Neuronal stem cell (in vitro differentiated cells): ENCODE measurements at regions not wholly inside any gene's neighbourhood (a gene's known extent, or its start where the extent isn't known, plus 50 kb on each side); places are given as distances from the start of the nearest gene placed in this dataset.

Source experiments
- DNase-seq: peaks from one replicate; pipeline ENCODE4 v3.0.0-alpha.2; 2013; ENCODE audit warnings: low spot score
- H2AFZ ChIP-seq: one replicate; pipeline ENCODE4 v1.6.1; 2013; ENCODE audit warnings: mild to moderate bottlenecking, low read length, inconsistent platforms
- H2AK5ac ChIP-seq: 2 replicates; pipeline ENCODE4 v1.6.1; 2013; ENCODE audit warnings: low read depth, mild to moderate bottlenecking, inconsistent platforms, low read length, moderate library complexity, mixed read lengths
- H2BK120ac ChIP-seq: 2 replicates; pipeline ENCODE4 v1.6.1; 2013; ENCODE audit warnings: low read depth, mild to moderate bottlenecking, inconsistent platforms, low read length, moderate library complexity, mixed read lengths
- H2BK12ac ChIP-seq: one replicate; pipeline ENCODE4 v1.6.1; 2013; ENCODE audit warnings: low read length, inconsistent platforms
- H2BK15ac ChIP-seq: 2 replicates; pipeline ENCODE4 v1.6.1; 2013; ENCODE audit warnings: mild to moderate bottlenecking, low read length, inconsistent platforms, mixed read lengths
- H2BK5ac ChIP-seq: one replicate; pipeline ENCODE4 v1.6.1; 2013; ENCODE audit warnings: inconsistent platforms, mild to moderate bottlenecking, low read length, moderate library complexity
- H3K14ac ChIP-seq: one replicate; pipeline ENCODE4 v1.6.1; 2013; ENCODE audit warnings: low read length, inconsistent platforms
- H3K18ac ChIP-seq: 2 replicates; pipeline ENCODE4 v1.6.1; 2013; ENCODE audit warnings: low read length, inconsistent platforms
- H3K23ac ChIP-seq: 2 replicates; pipeline ENCODE4 v1.6.1; 2013; ENCODE audit warnings: low read depth, mild to moderate bottlenecking, mixed read lengths, low read length, inconsistent platforms; ENCODE audit not compliant: poor library complexity
- H3K27ac ChIP-seq: replicated peaks from 3 replicates; pipeline ENCODE4 v1.5.1; 2013; ENCODE audit warnings: low read length, inconsistent platforms
- H3K27me3 ChIP-seq, 3 experiments: 2 replicates each; pipeline ENCODE4 v1.6.1; 2013; ENCODE audit warnings: low read length in 3 of 3, mild to moderate bottlenecking in 2 of 3, inconsistent platforms in 1 of 3, low read depth in 1 of 3, mixed read lengths in 1 of 3, moderate library complexity in 1 of 3; ENCODE audit not compliant: control insufficient read depth in 3 of 3, insufficient read depth in 3 of 3
- H3K36me3 ChIP-seq, 2 donors: replicated peaks in 1 of 2; 2 replicates each; pipeline ENCODE4 v1.6.1; 2013; ENCODE audit warnings: low read length in 2 of 2; ENCODE audit not compliant: control insufficient read depth in 2 of 2, insufficient read depth in 2 of 2
- H3K4ac ChIP-seq: 2 replicates; pipeline ENCODE4 v1.6.1; 2013; ENCODE audit warnings: inconsistent platforms, mild to moderate bottlenecking, low read length, moderate library complexity
- H3K4me1 ChIP-seq, 2 donors: 1 replicate in 1 of 2; 2 replicates in 1 of 2; pipeline ENCODE4 v1.6.1; 2013; ENCODE audit warnings: low read length in 2 of 2, low read depth in 1 of 2; ENCODE audit not compliant: control insufficient read depth in 2 of 2, insufficient read depth in 1 of 2
- H3K4me2 ChIP-seq: one replicate; pipeline ENCODE4 v1.6.1; 2013; ENCODE audit warnings: mild to moderate bottlenecking, low read length, inconsistent platforms; ENCODE audit not compliant: insufficient read depth, poor library complexity, severe bottlenecking
- H3K4me3 ChIP-seq, 2 donors: 2 replicates each; pipeline ENCODE4 v1.5.1; 2013; ENCODE audit warnings: low read length in 2 of 2, mild to moderate bottlenecking in 2 of 2, inconsistent platforms in 1 of 2, moderate library complexity in 1 of 2
- H3K79me1 ChIP-seq: one replicate; pipeline ENCODE4 v1.6.1; 2013; ENCODE audit warnings: low read depth, mild to moderate bottlenecking, inconsistent platforms, low read length, moderate library complexity
- H3K9ac ChIP-seq: one replicate; pipeline ENCODE4 v1.6.1; 2013; ENCODE audit warnings: mild to moderate bottlenecking, low read depth, low read length, inconsistent platforms; ENCODE audit not compliant: poor library complexity
- H3K9me3 ChIP-seq, 2 donors: replicated peaks in 1 of 2; 2 replicates each; pipeline versions ENCODE3 to v1.6.1; 2013; ENCODE audit warnings: low read length in 2 of 2, mild to moderate bottlenecking in 2 of 2, inconsistent platforms in 1 of 2, low read depth in 1 of 2, mixed read lengths in 1 of 2, moderate library complexity in 1 of 2; ENCODE audit not compliant: control insufficient read depth in 2 of 2, insufficient read depth in 1 of 2
- H4K8ac ChIP-seq: one replicate; pipeline ENCODE4 v1.6.1; 2013; ENCODE audit warnings: low read depth, mild to moderate bottlenecking, inconsistent platforms, low read length, moderate library complexity
- H4K91ac ChIP-seq: one replicate; pipeline ENCODE4 v1.6.1; 2013; ENCODE audit warnings: low read length, low read depth, mild to moderate bottlenecking, inconsistent platforms; ENCODE audit not compliant: poor library complexity
- WGBS, 2 donors: extraction: QIAGEN DNeasy Blood & Tissue Kit; methylation state at CpG; one replicate each; pipeline ENCODE4 v1.1.7; 2013; ENCODE audit warnings: missing lambda C conversion rate in 2 of 2, mixed read lengths in 1 of 2; ENCODE audit not compliant: insufficient read length in 2 of 2, insufficient replicate concordance in 1 of 2; ENCODE audit errors: extremely low coverage in 2 of 2; 5-methylcytosine and 5-hydroxymethylcytosine counted together

GRCh38 chr6:98335594-98335993, 498.8 kb upstream of the POU3F2 start:
- H2BK12ac ChIP-seq = no peak overlapping the region
- no peak overlapping the region for H3K9ac ChIP-seq
- H2AK5ac ChIP-seq = no peak overlapping the region
- no peak overlapping the region for H3K14ac ChIP-seq
- no peaks in the 10 kb centered on the region for H3K79me1 ChIP-seq
- no peak overlapping the region for H4K91ac ChIP-seq
- no peak overlapping the region for H2BK15ac ChIP-seq
- H3K36me3 ChIP-seq = no peaks in the 10 kb centered on the region
- H2AFZ ChIP-seq = no peak overlapping the region
- no peak overlapping the region for H2BK120ac ChIP-seq
- H3K23ac ChIP-seq = no peak overlapping the region
- H3K27me3 ChIP-seq = no peaks in the 10 kb centered on the region
- no peak overlapping the region for H3K18ac ChIP-seq
- peaks cover 0 to 1% of the 10 kb centered on the region in 2 donors for H3K4me1 ChIP-seq
- no peak overlapping the region for H2BK5ac ChIP-seq
- H4K8ac ChIP-seq = no peak overlapping the region
- no peak overlapping the region for H3K27ac ChIP-seq
- DNase-seq = no peak
- H3K4ac ChIP-seq = no peak overlapping the region
- peaks cover 0 to 1% of the 10 kb centered on the region in 2 donors for H3K9me3 ChIP-seq
- no peak overlapping the region for H3K4me2 ChIP-seq
- no peak overlapping the region for H3K4me3 ChIP-seq

DNA sequence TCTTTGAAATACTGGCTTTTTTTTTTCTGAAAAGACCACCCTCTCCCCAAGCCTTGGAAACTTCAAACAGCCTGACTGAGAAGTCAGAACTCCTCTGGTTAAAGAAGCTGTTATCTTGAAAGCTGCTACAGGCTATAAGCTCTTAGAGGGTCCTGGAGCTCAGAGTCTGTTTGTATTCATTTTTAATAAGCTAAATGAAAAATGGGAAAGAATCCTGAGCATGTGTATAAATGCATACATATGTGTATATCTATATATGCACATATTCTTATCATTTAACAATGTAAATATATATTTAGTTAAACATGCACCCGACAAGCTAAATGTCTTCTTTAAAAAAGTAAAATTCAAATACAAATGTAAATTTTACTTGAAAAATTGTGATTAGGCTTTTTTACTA, 494.9 kb upstream of the POU3F2 start:
- H2AK5ac ChIP-seq = no peak overlapping the region
- H2BK120ac ChIP-seq = no peak overlapping the region
- no peak overlapping the region for H3K4ac ChIP-seq
- no peak overlapping the region for H3K18ac ChIP-seq
- no peaks in the 10 kb centered on the region for H3K4me1 ChIP-seq
- no peak overlapping the region for H2BK5ac ChIP-seq
- no peak overlapping the region for H3K9ac ChIP-seq
- H3K4me3 ChIP-seq = no peak overlapping the region
- no peaks in the 10 kb centered on the region for H3K36me3 ChIP-seq
- no peaks in the 10 kb centered on the region for H3K27me3 ChIP-seq
- H3K14ac ChIP-seq = no peak overlapping the region
- H3K4me2 ChIP-seq = no peak overlapping the region
- no peak for DNase-seq
- no peak overlapping the region for H2BK15ac ChIP-seq
- no peak overlapping the region for H2BK12ac ChIP-seq
- no peak overlapping the region for H4K91ac ChIP-seq
- no CpG with 5 or more reads among the region's 1 CpG for WGBS, 2 donors
- H3K23ac ChIP-seq = no peak overlapping the region
- H3K79me1 ChIP-seq = no peaks in the 10 kb centered on the region
- no peak overlapping the region for H2AFZ ChIP-seq
- H4K8ac ChIP-seq = no peak overlapping the region
- no peak overlapping the region for H3K27ac ChIP-seq
- H3K9me3 ChIP-seq = peaks cover 0 to 1% of the 10 kb centered on the region in 2 donors

- no peak overlapping the region for H2BK120ac ChIP-seq
- no peaks in the 10 kb centered on the region for H3K27me3 ChIP-seq
- H4K8ac ChIP-seq = no peak overlapping the region
- H3K4ac ChIP-seq = no peak overlapping the region
- no peak overlapping the region for H3K18ac ChIP-seq
- H2BK15ac ChIP-seq = no peak overlapping the region
- no peak overlapping the region for H2BK12ac ChIP-seq
- no peak overlapping the region for H3K4me3 ChIP-seq
- no peak overlapping the region for H3K23ac ChIP-seq
- no peak overlapping the region for H3K9ac ChIP-seq
- no peak overlapping the region for H3K27ac ChIP-seq
- H3K9me3 ChIP-seq = no peaks in the 10 kb centered on the region
- no peak overlapping the region for H3K4me2 ChIP-seq
- no peak overlapping the region for H3K14ac ChIP-seq
- H2BK5ac ChIP-seq = no peak overlapping the region
- H3K4me1 ChIP-seq = peaks cover 0 to 5% of the 10 kb centered on the region in 2 donors
- no peak overlapping the region for H2AFZ ChIP-seq
- no peaks in the 10 kb centered on the region for H3K79me1 ChIP-seq
- no peak overlapping the region for H4K91ac ChIP-seq
- H3K36me3 ChIP-seq = no peaks in the 10 kb centered on the region
- no peak overlapping the region for H2AK5ac ChIP-seq
- no peak for DNase-seq
Measured at GRCh38 chr6:98343004-98343403, 491.4 kb upstream of the POU3F2 start.

- H3K9ac ChIP-seq = no peak overlapping the region
- no peak overlapping the region for H2AFZ ChIP-seq
- H3K36me3 ChIP-seq = no peaks in the 10 kb centered on the region
- H2AK5ac ChIP-seq = no peak overlapping the region
- no peak overlapping the region for H3K27ac ChIP-seq
- no peak overlapping the region for H4K8ac ChIP-seq
- H2BK12ac ChIP-seq = no peak overlapping the region
- no peak overlapping the region for H2BK5ac ChIP-seq
- H2BK120ac ChIP-seq = no peak overlapping the region
- no peaks in the 10 kb centered on the region for H3K9me3 ChIP-seq
- no peak overlapping the region for H3K18ac ChIP-seq
- DNase-seq = no peak
- no peaks in the 10 kb centered on the region for H3K79me1 ChIP-seq
- no peak overlapping the region for H3K23ac ChIP-seq
- H4K91ac ChIP-seq = no peak overlapping the region
- no peak overlapping the region for H3K14ac ChIP-seq
- H3K27me3 ChIP-seq = no peaks in the 10 kb centered on the region
- H3K4me3 ChIP-seq = no peak overlapping the region
- no peak overlapping the region for H2BK15ac ChIP-seq
- no peak overlapping the region for H3K4me2 ChIP-seq
- H3K4me1 ChIP-seq = peaks cover 0 to 5% of the 10 kb centered on the region in 2 donors
- no peak overlapping the region for H3K4ac ChIP-seq
Measured at GRCh38 chr6:98343797-98344196, 490.6 kb upstream of the POU3F2 start.
